Umbilical cord (tissue), 1 donor: ENCODE measurements at regions not wholly inside any gene's neighbourhood (a gene's known extent, or its start where the extent isn't known, plus 50 kb on each side); places are given as distances from the start of the nearest gene placed in this dataset.

Experiments used
- DNase-seq: peaks from one replicate; pipeline ENCODE4 v3.0.0-alpha.2; 2015; ENCODE audit warnings: low spot score

DNA sequence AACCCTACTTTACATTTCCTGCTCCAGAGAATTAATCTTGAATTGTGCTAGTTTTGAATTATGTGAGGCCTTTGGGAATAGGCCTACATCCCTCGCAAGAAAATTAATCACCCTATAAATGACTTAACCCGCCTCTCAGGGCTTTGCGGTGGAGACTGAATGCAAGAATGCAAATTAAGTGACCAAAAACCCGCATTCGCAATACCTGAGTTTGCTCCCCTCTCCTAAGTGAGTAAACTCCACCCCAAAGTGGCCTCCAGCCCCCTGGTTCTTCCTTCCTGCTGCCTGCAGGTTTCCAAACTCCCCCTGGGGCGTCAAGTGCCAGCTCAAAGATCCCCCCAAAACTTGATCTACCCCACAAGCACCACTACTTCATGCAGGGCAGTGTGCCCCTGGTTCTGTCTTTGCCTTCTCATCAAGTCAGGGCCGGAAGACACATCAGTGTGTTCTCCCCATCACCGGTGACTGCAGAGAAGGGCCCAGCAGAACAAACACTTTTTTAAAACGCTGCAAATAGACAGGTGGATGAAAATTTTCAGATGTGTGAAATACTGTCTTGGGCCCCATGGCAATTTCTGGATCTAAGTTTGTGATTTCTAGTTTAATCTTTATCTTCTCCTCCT lies 644.7 kb downstream of the VRK1 start:
- DNase-seq = no peak

DNA sequence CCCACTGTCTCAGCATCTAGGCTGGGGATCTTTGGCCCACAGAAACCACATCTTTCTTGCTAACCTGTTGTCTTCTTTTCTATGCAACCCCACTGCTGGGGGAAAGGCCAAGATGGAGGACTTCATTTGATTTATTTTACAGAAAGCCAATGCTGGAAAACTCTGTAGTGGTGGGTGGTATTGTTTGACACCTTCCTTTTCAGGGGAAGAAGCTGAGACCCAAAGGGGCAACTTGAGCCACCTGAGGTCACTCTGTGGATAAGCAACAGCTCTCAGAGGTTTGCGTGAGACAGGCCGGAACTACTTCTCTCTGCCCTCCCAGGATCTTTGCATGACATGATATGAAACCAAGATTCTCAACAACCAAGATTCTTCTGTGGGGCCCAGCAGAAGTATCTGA lies 645.2 kb downstream of the VRK1 start:
- no peak for DNase-seq

DNA sequence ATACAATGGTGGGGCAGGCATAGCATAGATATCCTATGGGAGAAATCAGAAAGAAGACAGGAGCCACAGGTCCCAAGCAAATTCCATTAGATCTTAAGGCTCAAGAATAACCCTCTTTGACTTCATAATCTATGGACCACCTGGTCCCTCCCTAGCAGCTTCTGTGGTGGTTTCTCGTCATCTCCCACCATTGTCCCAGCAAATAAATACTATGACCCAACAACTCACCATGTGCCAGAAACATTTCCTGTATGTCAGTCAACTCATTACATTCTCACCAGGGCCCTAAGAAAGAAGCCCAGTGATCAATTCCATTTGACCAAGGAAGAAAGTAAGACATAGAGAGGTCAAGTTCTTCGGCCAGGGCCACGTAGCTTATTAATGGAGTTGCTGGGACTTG lies 646.2 kb downstream of the VRK1 start:
- no peak for DNase-seq

DNA sequence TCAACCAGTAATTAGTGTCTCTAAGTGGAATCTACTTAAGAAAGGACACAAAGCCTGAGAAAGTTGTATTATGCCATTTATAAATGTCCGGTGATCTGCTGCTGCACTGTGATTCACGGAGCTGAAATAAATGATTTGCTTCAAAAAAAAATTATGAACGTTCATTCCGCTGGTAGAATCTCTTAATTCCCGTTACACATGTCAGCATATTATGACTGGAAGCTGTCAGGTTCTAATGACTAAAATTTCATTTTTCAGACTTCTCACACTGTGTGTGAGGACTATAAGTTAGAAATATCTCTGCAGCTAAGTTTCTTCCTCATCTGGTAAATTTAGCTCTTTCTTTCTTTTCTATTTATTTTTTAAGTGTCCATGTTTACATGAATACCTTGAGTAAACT lies 647.1 kb downstream of the VRK1 start:
- DNase-seq = no peak

DNA sequence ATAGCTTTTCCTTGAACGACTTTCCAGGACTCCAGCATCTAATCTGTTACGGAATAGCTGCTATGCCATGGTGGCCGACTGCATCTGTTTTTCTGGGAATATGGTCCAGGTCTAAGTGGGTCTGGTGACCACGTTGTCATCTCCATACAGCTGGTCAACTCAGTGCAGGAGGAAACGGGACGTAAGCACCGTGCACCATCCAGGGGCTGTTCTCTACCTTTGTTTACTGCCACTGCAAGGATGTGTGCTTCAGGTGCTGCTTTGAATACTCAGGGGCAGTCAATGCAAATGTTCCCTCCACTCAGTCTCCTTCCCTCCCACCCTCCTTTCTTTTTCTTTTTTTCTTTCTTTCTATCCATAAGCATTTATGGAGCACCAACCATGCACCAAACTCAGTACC lies 648.2 kb downstream of the VRK1 start:
- DNase-seq = no peak

DNA sequence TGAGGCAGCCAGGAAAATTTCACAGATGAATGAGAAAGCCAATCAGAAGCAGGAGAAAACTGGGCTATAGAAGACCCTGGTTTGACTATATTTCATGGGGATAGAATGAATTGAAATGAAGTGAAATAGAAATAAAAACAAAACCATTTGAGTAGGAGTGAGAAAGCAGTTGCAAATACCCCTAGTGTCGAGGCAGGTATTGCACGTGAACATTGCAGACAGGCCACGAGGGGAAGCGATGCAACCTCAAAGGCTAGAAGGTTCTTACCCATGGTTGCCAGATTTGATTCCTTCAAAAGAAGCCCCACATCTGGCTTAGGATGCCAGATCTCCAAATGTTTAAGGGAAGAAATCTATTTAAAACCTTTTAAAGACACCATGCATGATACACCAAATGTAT lies 648.9 kb downstream of the VRK1 start:
- no peak for DNase-seq

DNA sequence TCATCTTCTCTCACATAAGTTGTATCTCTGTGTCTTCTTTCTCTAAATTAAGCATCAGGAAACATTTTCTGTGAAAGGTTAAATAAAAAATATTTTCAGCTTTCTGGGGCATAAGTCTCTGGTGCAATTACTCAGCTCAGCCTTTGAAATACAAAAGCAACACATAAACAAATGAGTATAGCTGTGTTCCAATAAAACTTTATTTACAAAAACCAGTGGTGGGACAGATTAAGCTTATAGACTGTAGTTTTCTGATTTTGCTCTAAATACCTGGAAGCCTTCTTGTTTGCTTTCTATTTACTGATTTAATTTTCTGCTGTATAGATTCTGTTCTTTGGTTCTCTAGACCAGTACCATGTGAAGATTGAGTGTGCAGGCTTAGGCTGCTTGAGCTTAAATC lies 655.1 kb downstream of the VRK1 start:
- no peak for DNase-seq

DNA sequence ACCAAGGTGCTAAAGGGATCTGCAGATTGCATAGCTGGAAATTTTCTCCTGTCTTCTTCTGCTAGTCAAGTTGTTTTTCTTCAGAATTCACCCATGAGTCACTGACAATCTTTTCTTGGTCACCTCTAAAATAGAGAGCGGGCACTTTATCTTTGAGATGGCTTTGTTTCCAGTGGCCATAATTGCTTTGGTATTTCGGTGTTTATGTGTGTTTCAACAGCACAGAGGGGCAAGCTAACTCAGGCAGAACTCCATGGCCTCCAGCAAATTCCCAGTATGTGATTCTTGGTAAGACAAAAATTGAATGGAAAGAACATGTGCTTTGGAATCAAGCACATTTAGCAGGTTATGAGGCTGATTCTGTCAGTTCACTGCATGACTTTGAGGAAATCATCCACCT lies 656.8 kb downstream of the VRK1 start:
- no peak for DNase-seq

DNA sequence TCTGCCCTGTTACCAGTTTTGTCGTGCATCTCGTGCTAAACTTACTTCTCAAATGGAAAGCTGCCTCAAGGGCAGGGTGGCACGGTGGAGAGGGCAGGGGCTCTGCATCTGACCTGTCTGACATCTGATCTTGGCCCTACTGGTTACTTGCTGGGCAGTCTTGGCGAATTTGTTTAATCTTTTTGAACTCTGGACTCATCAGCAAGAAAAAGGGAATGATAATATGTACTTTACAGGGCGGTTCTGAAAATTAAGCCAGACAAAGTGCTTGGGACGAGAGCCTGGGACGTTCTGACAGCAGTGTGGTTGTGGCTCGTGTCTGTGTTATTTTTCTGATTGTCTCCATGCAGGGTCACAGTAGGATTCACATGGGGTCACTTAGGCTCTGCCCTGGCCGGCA lies 659.3 kb downstream of the VRK1 start:
- no peak for DNase-seq

DNA sequence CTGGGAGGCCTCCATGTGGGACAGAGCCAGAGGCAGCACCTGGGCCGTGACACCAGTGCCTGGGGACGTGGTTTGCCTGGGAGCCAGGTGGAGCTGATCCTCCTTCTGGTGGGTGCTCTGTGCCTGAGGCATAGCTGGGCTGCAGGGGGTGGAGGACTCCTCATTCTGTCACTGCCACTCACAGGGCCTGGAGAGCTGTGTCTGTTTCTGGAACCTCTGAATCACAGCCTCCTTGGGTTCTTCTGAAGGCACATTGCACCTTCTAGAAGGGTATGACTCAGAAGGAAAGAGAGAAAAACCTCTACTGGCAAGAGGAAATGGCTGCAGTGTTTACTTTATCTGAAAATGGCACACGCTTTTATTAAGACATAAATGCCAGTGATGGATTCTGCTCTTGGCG lies 659.8 kb downstream of the VRK1 start:
- no peak for DNase-seq

DNA sequence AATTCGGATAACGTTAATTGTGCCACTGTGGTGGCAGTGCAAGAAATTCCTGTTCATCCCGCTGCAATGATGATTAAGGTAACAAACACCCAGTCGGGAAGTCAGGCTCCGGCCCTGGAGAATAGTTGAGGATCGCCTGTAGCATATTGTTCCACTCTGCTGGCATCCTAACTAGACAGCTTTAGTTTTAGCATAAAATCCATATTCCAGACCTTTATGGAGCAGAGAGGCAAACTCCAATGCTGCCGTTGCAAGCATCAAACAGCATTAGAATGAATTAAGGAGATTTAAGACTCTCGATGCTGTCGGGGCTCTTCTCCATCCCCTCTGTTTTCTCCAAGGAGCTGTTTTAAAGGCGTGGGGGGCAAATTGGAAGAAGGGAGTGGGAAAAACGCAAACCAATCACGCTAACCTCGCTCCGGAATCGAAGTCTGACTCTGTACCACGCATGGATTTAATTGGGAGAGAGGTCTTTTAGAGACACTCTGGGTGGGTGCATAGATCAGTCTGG lies 660.4 kb downstream of the VRK1 start:
- DNase-seq = no peak

DNA sequence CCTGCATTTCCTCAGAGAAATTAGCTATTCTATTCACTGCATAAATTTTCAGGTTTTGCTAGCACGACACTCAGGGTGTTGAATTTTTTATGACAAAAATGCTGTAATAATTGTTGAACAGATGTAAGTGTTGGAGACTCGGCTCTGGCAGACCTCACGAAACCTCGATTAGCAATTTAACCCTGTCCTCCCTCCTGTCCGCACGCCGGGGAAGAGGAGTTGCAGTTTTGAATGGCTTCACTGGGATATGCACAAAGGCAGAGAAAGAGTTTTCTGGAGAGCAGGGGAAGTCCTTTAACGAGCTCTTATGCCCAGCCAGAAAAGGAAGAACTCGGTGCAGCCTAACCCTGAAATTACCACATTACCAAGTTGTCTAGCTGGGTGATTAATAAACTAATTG lies 661.1 kb downstream of the VRK1 start:
- DNase-seq = peak; percentile 10

DNA sequence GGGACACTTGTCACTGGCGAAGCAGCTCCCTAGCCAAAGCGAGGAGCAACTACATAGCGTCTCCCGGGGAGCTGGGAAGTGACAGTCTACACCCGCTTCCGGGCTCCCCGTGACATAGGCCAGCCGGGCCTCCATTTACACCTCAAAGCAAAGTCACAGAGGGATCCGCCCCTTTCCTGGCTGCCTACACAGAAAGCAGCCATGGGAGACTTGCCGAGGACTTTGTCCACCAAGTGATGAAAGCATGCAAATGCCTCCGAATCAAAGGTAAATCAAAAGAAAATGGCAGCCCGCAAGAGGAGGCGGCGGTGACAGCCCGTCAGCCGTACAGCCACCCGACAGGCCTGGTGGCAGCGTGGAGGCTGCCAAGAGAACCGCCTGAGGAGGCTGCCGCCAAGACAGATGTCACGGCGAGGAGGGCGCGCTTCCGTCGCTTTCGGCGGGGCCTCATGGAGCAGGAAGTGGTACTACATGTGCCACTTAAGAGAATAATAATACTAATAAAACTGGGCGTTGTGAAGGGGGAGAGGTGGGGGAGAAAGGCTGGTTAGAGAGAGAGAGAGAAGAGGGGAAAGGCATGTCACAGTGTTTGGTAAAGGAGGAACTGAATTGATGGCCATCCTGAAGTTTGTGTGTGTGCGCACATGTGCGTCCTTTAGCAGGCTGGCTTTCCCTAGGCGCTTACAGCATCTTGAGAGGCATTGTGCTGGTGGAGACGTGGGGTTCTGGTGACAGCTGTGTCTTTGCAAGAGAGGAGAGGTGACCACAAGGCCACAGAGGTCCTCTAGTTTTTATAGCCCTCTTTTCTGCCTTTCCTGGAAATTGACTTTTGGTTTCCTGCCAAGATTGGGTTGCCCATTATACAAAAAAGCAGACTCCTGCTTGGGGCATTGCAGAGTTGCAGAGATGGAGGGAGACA lies 661.7 kb downstream of the VRK1 start:
- no peak for DNase-seq

DNA sequence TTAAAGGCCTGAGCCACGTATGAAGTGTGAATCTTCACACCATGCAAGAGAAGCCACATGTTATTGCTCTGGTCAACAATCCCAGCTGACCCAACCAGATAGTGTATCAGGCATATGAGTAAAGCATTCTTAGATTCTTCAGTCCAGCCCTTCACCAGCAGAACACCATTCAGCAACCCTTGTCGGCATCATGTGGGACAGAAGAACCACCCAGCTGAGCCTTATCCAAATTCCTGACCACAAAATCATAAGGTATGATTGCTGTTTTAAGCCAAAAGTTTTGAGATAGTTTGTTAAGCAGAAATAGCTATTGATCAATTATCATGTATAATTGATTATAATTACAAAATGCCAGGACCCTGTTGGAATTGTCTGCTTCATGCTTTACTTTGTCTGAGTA lies 664.9 kb downstream of the VRK1 start:
- DNase-seq = no peak

DNA sequence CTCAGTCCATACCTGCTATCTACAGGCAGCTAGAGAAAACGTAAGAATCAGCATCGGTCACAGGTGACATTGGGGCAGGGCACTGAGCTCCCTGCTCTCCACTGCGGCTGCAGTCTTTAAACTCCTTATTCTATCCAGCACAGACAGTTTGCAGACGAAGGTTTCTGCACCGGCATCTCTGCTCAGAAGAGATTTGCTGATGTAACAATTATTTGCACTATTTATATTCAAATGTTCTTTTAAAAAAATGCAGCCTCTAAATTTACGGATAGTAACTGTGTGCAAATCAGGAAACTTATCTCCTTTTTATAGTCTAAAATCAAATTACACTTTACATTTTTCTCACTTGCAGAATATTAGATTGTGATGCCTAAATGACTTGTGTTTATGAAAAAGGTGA lies 671.0 kb downstream of the VRK1 start:
- no peak for DNase-seq

DNA sequence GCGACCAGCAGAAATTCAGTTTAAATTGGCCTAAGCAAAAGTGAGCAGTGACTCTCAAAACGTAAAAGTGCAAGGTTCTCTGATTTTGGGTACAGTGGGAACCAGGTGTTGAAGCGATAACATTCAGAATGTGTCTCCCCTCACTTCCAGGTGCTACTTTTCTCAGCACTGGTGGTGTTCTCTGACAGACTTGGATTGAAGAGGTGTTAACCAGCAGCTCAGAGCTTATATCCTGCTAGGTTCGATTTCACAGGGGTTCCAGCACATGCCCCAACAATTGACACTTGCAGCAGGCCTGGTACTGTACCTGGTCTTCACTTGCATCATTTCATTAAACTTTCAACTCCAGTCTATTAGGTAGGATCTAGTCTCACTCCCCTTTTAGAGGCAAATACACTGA lies 680.2 kb downstream of the VRK1 start:
- DNase-seq = no peak

DNA sequence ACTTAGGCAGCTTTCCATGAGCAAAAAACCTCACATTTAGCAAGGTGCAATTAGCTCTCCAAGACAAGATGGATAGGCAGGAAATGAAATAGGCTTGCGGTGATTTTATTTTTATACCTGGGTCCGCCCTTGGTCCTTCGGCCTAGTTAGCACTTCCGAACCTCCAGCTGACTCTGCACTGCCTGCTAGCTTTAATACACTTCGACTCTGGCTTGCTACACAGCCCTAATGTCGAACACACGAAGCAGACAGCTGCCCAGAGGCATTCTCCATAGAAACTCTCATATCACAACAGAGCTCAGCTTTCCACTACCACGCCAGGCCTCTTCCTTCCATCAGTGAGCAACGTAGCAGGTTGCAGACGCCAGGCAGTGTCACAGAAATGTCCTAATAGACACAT lies 688.0 kb downstream of the VRK1 start:
- DNase-seq = no peak

DNA sequence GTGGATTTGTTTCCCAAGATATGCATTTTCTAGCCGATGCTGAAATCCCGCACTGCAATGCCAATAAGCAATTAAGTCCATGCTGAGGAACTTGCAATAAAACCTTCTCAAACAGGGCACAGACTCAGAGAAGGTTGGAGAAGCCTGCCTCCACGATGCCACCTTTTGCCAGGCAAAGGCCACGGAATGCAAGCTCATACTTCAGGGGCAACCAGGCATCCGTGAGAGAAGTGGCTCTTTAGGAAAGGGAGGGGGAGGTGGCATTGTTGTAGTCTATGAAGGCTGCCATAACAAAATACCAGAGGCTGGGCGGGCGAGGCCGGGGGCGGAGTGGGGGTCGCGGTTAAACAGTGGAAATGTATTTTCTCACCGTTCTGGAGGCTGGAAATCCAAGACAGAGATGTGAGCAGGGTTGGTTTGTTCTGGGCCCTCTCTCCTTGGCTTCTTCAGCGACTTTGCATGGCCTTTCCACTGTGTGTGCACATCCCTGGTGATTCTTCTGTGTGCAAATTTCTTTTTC lies 689.5 kb downstream of the VRK1 start:
- DNase-seq = no peak

DNA sequence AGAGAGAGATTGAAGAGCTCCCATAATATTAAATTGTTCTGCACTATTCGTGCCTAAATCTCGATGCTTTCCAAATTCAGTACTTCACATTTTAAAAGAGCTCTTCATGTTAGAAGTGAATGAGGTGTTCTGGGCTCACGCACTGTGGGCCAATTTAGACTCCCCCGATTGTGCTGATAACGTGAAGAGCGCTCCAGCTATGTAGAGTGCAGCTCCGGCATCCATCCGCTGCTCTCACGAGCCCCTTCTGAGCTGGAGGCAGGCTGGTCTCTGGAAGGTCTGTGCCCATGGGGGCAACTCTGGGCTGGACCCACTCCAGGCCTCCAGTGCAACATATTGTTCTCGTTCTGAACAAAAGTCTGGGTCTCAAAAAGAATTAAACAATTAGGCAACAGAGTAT lies 692.6 kb downstream of the VRK1 start:
- no peak for DNase-seq

DNA sequence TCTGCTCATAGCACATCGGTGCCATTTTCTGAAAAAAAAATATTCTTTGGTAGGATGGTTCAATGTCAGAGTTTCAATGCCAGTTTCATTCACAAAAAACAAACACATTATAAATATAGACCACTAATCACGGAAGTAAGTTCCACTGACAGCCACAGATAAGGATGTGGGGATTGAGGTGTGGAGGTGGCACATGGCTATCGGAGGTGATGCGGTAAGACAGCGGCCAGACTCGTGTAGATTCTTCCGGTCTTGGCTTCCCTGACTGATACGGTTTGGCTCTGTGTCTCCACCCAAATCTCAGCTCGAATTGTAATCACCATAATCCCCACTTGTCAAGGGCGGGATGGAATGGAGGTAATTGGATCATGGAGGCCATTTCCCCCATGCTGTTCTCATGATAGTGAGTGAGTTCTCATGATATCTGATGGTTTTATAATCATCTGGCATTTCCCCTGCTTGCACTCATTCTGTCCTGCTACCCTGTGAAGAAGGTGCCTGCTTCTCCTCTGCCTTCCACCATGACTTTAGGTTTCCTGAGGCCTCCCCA lies 693.4 kb downstream of the VRK1 start:
- no peak for DNase-seq

DNA sequence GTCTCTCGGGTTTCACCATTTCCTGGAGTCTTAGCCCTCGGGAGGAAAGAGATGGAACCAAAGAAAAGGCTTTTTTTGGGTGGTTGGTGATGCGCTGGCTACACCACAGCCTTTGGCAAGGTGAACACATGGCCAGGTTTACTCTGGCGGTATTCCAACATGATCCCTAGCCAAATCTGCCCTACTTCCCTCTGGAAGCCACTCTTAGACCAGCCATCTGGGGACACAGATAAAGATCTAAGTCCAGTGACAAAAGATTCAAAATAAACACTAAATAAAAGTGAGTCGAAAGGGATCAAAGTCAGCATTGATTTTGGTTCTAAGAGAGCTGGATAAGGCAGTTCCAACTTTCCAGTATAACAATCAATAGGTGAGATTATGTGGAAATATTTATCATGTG lies 694.5 kb downstream of the VRK1 start:
- no peak for DNase-seq

DNA sequence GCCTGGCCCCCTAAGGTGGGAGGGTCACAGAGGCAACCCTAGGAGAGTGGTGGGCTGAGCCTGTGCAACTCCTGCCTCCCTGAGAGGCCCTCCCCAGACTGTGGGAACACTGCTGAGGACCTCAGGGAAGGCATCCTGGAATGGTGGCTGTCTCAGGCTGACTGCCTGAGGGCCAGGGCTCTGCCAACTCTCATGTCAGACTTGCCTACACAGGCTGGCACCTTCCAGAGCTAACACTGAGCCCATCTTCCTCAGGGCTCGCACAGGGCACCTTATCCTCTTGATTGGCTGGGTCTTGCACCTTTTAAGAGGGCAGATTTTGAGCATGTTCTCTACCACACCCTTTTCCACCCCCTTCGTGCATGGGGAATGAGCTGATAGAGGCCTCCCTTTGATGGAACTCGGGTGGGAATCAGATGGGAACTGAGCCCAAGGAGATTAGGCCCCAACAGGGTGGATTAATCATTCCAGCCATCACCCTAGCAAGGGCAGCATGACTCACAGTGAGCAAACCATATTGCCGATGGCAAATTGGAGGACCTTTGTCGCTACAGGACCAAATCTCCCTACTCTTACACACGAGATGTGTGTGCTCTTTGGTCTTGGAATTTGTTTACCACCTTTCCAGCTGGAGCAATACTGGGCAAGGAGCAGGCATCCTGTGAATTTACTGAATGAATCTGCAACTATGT lies 702.8 kb downstream of the VRK1 start:
- DNase-seq = no peak
